GM19468 (cell line): ENCODE measurements at regions not wholly inside any gene's neighbourhood (a gene's known extent, or its start where the extent isn't known, plus 50 kb on each side); places are given as distances from the start of the nearest gene placed in this dataset.

Experiments used
- ATAC-seq: cut with Tn5 transposase; IDR thresholded peaks from one replicate; pipeline ENCODE4 v1.9.1; 2021; ENCODE audit warnings: mild to moderate bottlenecking, moderate library complexity, moderate number of reproducible peaks; ENCODE audit not compliant: unreplicated experiment; ENCODE audit errors: extremely low read depth

DNA sequence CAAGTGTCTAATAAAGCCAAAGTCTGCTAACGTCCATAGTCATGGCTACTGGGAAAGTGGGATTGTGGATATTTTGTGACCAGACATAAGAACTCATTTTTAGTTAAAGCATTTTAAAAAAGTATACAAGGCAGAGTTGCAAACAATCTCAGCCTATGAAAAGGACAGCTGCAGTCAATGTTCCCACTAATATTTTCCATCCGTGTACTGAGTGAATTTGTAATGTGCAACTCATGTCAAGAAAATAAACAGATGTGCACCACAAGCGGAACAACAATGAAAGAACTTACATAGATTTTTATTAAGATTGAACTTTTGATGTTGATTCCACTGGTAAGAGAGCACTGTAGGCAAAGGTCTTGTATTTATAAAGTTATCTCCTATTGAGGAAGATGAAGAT lies 231.3 kb upstream of the SEMA6D start:
- ATAC-seq: no peak

- ATAC-seq: no peak
These were observed 225.1 kb upstream of the SEMA6D start for GRCh38 chr15:47492195-47492594.

DNA sequence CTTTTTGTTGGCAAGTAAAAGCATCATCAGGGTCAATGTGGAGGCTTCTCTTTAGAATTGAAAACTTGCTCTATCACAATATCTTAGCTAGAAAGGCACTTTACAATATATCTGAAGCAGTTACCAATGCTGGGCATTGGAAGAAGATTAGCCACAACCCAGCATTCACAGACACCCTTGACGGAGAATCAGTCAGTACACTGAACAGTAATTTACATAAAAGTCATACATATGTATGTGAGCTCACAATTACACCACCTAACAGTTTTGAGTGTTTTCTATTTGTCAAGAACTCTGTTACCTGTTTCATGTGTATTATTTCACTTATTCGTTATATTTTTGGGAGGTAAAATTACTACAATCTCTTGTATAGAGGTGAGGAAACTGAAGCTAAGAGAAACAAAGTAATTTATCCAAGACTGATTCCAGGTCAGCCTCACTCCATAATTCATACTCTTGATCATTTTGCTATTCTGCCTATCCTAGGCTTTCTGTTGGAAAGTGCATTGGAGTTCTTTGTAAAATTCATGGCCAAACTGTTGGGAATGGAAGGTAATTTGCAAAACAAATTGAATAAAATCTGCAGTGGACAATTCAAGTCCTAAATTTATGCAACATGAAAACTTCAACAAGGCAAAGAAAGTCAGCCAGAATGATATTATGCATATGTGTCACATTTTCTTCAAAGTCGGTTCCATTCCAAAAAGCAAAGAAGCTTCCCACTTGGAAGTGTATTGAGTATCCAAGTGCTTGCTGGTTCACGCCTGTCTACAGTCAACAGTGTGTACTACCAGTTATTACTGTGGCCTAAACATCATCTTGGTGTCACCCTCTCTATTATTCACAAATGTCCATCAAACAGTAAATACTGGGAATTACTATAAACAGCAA lies 223.7 kb upstream of the SEMA6D start:
- no peak for ATAC-seq

DNA sequence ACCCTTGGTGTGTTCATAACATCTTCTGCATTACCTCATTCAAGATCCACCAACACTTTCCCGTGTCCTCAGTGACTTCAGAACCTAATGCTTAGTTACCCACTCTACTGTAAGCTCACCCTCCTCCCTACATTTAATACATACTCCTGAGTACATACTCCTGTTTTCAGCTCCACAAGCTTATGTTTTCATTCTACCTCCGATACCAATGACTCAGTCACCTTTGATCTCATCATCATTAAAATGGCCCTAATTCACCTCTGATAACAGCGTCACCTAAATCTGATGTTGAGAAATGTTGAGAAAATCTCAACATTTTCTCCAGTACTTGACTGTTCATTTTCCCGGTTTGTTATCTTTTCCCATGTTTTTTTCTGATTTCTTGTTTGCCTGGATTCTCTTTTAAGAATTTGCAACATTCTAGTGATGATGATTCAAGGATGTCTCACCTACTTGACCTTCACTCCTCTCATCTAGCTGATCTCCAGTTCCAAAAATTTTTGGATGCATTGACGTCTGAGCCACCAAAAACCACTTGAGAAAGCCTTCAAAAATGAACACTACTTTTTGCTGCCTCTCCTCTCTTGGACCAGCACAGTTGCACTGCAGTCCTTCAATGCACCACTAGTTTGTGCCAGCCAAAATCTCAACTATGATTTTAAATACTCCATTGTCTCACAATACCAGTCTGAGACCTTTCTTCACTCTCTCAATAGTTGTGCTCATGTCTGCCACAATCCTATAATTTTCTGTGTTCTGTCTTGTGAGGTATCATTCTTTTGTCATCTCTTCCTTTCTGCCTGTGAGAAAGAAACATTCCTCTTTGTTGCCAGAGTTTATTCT lies 220.7 kb upstream of the SEMA6D start:
- no peak for ATAC-seq

DNA sequence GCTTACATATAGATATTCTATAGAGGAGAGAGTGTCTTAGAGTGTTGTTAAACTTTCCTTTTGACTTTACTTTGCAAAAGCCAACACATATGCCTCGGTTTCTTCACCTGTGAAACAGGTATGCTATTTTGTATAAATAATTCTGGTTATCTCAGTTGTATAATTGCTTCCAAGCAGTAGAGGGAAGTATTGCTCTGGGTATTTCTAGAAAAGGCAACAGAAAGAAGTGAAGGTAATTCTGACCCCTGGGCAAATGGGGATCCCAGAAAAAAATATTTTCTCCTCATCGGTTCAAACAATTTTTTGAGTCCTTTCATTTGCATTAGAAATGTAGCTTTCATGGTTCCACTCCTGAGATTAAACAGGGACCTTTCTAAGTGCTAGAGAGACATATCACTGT lies 216.5 kb upstream of the SEMA6D start:
- ATAC-seq: no peak

- no peak for ATAC-seq
These were observed 215.3 kb upstream of the SEMA6D start for GRCh38 chr15:47502041-47502440.

GRCh38 chr15:47503876-47504275 lies 213.4 kb upstream of the SEMA6D start:
- ATAC-seq: no peak

GRCh38 chr15:47504624-47505256 lies 212.6 kb upstream of the SEMA6D start:
- no peak for ATAC-seq

GRCh38 chr15:47505712-47506328 lies 211.5 kb upstream of the SEMA6D start:
- ATAC-seq: no peak

DNA sequence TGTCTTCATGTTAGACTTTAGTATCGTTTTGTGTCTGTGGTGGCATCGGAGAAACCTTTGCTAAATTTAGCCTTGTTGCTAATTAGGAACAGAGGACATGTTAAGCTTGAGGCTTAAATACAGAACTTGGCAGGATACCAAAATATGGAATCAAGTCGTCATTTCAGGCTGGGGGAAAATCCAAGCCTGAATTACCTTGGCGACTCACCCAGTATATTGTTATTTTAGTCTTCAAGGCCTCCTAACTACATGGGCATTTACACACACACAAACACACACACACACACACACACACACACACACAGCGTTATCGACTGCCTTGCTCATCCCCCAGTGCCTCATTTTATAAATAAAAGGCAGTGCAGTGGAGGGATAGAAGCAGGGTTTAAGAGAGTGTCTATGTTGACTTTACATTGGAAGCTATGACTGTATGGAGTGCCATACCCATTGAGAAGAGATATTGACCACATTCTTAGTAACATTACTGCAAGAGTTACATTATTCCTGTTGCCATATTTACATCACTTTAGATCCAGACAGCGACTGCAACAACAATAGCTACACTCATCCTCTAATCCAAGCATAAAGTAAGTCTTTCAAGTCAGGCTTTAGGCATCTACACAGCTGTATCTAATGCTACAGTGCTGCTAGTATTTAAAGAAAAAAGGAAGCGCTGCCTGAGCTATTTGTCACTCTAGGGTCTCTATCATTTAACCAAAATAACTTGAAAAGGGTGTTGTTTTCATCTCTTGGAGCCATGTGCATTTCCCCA lies 210.8 kb upstream of the SEMA6D start:
- no peak for ATAC-seq

GRCh38 chr15:47507221-47507985 lies 209.9 kb upstream of the SEMA6D start:
- ATAC-seq: no peak

- no peak for ATAC-seq
These were observed 206.0 kb upstream of the SEMA6D start for GRCh38 chr15:47511261-47511660.

GRCh38 chr15:47513471-47513870 lies 203.8 kb upstream of the SEMA6D start:
- no peak for ATAC-seq

DNA sequence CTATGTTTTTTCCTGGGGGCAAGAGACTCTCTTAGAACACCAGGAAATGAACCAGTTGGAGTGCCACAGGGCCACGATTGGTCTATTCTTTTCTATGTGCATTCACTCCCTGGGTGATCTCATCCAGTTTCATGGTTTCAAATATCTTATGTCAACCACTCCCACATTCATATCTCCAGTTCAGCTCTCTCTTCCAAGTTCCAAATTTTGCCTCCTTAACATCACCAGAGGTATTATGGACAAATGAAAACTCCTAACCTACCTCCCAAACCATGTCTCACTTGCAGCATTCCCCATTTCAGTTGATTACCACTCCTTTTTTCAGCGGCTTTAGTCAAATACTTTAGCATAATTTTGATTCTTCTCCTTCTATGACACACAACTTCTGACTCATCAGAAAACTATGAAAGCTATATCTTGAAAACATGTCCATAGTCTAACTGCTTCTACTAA lies 203.1 kb upstream of the SEMA6D start:
- no peak for ATAC-seq

- no peak for ATAC-seq
These were observed 200.7 kb upstream of the SEMA6D start for GRCh38 chr15:47516558-47516957.

- ATAC-seq: no peak
These were observed 200.3 kb upstream of the SEMA6D start for GRCh38 chr15:47516972-47517371.

DNA sequence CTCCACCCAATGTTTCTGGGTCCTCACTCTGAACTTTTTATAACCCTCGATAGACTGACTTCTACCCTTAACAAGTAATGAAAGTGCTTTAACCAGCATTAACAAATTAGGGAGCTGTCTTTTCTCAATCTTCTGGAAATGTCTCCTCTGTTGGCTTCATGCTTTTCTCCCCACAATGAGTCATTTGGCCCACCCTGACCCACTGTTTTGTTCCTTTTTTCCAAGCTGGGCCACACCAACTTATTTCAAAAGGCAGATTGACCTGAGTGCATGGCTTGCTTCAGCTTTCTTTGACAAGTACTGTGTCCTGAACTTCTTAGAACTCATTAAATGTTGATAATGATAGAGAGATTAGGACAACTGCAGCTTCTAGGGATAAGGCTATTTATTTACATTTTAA lies 199.6 kb upstream of the SEMA6D start:
- no peak for ATAC-seq

- no peak for ATAC-seq
These were observed 193.4 kb upstream of the SEMA6D start for GRCh38 chr15:47523681-47524475.
